NCI-H2081 (cell line): ENCODE measurements at regions not wholly inside any gene's neighbourhood (a gene's known extent, or its start where the extent isn't known, plus 50 kb on each side); places are given as distances from the start of the nearest gene placed in this dataset.
A peak's percentile ranks its signal among the peaks of the same experiment; 100 is the strongest.

Experiments used
- DNase-seq, 2 experiments: peaks; one replicate each; lab custom pipeline; 2025; lab: John Stamatoyannopoulos, UW

DNA sequence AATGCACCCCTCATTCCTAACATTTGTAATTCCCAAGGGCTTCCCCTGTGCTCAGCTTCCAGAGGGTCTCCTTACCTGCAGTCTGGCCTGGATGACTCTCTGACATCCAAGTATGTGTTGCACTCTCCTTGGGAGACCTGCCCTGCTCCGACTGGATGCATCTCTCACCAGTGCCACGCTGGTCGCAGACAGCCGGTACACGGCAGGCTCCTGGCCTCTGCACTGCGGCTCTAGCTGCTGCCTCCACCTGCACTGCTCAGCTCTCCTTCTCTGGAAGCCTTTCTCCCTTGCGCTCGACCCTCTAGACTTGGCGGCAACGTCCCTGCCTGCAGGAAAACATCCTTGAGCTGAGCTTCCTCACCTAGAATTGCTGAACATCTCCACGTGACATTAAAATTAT is 685.9 kb downstream of the BRD1 start:
- DNase-seq, result no peak

DNA sequence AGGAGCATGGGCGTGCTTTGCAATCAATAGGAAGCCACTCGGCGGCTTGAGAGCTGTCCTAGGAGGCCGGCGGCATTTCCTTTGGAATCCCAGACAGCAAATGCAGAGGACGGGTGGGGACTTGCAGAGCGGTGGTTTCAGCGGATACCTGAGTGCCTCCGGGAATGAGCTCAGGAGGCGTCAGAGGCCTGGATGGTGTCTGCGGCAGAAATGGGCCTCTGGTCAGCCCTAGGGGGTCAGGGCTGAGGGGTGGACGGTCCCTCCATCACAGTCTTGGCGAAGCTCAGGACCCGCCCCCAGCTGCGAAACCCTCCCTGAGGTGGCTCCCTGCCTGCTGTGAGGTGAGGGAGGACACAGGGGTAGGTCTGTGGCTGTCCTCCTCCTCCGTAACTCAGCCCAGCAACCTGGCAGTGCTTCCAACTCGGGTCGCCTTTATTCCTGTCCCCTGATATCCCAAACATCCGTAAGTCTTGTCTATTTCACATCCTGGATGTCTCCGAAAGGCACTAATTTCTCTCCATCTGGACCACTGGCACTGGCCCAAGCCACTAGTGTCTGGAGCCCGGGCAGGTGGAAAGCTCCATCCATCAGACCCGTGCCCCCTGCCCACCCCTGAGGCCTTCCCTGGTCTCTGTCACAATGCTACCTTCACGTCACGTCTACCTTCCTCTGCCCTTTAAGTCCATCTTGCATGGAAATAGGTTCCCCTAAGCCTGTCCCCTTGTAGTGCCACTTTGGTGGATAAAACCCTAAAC is 686.6 kb downstream of the BRD1 start:
- no peak for DNase-seq

DNA sequence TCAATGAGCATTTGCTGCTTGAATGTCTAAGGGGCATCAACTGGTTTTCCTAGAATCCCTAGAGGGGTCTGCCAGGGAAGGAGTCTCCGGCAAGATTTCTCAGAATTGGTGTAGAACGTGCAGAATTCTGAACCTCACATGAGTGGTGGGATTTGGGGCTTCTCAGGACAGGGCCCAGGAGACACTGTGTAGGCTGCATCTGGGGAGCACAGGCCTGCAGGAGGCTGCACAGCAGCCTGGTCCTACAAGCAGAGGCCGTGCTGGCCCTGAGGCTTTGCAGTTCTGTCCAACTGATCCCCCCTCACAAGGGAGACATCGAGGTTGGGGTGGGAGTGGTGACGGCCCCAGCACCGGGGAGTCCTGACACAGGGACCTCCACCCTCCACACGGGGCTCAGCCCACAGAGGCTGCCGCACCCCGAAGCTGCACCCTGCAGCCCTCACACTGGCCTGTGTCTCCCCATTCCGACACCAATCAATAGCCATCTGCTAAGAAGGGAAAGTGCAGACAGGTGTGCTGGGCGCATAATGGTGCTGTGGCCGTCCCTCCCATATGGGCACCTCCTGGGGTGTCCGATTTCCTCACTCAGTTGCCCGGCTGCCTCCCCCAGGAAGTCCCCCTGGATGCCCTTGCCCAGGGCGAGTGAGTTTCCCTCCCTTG is 688.1 kb downstream of the BRD1 start:
- no peak for DNase-seq

DNA sequence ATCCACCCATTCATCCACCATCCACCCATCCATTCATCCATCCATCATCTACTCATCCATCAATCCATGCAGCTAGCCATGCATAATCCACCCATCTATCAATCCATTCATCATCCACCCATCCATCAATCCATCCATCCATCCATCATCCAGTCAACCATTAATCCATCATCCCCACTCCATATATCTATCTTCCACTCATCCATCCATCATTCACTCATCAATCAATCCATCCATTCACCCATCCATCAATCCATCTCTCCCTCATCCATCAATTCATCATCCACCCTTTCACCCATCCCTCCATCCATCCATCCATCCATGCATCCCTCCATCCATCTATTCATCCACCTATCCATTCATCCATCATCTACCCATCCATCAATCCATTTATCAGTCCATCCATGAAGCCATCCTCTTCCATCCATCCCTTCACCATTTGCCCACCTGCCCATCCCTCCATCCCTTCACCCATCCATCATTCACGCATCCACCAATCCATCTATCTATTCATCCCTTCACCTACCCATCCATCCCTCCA is 689.4 kb downstream of the BRD1 start:
- no peak for DNase-seq

DNA sequence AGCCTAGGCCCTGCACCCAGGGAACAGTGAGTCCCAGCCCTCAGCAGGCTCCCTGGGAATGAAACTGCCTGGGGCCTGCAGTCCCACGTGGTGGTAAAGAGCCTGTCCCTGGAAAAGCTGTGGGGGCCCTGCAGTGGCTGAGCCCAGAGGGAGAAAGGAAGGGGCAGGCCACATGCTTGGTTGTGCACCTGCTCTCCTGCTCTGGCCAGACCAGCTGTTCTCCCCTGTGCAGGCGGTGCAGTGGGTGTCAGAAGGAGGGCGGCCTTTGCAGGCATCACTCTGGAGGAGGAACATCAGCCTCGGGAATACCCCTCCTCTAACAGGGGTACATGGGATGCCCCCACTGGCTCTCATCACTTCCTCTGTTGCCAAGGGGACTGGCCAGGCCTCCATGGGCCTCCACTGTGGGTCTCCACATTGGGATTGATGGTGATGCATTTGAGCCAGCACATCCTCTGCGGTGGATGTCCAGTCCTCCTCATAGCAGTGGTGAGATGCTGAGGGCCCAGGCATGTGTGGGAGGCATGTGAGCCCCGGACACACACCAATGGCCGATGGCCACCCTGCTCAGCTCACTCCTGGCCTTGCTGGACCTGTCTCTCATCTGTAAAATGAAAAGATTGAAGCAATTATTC is 690.4 kb downstream of the BRD1 start:
- peak in 1 of 2 experiments; percentile 48 for DNase-seq

DNA sequence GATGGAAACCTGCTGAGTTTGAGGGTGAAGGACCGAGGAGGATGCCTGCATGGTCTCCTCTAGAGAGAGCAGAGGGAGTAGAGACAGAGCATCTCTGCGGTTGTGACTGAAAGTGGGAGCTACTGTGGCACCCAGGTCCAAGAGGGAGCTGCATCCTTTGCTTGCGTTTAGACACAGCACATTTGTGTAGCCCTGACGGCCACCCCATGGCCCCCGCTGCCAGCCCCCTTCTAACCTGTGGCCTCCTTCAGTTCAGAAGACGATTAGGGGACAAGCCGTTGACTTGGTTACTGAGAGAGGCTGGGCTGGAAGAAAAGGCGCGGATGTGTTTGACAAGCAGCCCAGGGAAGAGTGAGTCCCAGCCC is 690.9 kb downstream of the BRD1 start:
- DNase-seq, result no peak

DNA sequence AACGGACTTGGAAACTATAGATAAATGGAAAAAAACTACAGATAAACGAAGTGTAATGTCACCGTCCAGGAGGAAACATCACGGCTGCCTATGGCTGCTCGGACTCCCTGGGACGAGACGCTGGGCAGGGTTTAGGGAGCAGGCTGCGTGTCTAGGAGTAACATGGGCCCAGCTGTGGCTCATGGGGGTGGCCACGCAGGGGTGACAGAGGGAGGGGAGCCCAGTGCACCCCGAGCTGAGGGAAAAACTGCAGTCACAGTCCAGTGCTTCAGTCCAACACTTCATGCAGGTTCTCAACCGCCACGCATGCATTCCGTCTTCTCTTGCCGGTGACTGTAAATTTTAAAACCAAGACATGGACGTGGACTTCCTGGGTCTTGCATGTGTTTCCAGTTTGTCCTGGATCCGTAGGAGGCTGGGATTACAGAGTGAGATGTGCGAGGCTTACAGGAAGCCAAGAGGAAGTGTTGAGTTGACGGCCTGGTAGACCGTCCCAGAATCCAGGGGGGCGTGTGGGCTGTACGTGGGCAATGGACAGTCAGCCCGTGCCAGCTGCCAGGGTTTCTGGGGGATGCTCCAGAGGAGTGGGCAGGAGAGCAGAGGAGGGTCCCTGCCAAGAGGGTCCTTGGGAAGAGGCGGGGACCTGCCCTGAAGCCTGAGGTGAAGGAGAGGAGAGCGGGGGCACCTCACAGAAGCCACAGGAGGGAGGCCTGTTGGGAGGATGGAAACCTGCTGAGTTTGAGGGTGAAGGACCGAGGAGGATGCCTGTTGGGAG is 691.4 kb downstream of the BRD1 start:
- DNase-seq, result no peak

DNA sequence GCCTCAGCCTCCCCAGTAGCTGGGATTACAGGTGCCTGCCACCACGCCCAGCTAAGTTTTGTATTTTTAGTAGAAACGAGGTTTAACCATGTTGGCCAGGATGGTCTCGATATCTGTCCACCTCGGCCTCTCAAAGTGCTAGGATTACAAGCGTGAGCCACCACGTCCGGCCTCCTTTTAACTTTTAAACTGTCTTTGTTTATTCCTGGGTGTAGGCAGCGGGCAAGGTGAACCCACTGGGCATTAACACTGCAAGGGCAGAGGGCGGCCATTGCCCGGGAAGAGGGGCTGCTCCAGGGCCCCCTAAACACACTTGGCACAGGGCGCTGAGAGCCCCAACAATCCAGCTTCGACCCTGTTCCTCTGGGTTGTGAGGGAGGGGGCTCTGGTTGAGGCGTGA is 693.6 kb downstream of the BRD1 start:
- no peak for DNase-seq

DNA sequence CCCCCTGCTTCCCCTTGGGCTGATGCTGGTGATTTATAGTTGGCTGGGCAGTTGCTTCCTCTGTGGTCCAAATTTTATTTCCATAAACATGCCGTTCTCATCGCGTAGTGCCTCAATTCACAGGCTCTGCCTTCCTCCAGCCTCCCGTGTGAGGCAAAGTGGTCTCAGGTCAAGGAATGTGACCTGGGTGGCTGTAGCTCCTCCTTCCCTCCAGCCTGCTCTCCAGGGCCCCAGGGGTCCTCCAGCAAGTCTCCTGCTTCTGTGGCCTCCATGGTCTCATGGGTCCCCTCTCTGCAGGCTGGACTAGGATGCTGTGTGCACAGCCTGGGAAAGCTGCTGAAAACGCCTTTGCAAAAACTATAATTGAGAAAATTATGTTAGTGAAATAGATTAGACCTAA is 694.1 kb downstream of the BRD1 start:
- no peak for DNase-seq

DNA sequence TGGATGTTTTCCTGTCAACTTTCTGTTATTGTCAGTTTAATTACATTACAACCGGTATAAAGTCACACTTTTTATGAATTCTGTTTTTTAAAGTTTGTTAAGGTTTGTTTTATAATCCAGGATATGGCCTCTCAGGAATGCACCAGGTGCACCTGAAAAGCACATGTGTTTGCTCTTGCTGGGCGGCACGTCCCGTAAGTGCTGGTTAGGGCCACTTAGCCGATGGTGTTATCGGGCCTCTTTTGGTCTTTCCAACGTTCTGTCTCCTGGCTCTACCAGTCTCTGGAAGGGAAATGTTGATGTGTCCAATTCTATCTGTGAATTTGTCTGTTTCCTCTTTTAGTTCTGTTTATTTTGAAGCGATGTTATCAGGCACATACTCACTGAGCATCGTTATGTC is 695.7 kb downstream of the BRD1 start:
- no peak for DNase-seq

DNA sequence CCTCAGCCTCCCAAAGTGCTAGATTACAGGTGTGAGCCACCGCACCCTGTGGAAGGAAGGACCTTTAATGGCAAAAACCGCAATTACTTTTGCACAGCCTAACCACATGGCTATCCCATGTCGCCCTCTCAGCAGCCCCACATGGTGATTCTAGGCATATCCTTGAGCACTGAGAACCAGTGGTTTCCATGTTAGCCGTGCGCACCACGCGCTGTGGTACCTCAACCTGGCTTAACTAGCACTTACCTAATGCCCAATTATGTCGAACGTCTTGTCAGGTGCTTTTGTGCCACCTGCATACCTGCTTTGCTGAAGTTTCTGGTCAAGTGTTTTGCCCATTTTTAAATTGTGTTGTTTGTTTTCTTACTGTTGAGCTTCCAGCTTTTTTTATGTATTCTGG is 697.9 kb downstream of the BRD1 start:
- DNase-seq, result no peak

DNA sequence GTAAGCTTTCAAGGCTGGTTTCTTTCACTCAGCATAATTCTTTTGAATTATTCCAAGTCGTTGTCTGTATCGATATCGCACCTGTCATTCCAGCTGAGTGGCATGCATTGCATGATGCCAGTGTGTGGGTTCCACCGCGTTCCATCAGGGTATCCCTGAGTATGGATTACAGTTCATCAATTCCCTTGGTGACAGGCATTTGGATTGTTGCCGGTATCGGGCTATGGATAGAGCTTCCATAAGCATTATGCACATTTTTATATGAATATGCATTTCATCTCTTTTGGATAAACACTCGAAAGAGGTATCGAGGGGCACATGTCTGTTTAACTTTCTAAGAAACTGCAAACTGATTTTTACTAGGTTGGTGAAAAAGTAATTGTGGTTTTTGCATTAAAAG is 698.8 kb downstream of the BRD1 start:
- DNase-seq, result no peak

DNA sequence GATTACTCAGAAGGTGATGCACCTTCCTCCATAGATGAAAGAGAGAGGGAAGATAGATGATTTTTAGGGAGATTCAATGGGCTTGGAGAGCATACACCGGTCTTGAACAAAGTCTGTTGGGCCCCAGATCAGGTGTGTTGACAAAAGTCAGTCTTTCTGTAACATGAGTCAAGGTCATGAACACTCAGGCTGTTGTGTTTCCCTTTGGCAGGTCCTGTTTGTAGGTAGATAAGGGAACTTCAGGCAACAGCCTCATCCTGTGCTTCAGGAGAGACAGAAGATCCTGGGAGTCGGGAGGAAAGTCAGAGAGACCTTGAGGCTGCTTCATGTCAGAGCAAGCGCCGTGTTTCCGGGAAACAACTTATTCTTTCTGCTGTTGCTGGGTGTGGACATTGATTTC is 703.1 kb downstream of the BRD1 start:
- no peak for DNase-seq

DNA sequence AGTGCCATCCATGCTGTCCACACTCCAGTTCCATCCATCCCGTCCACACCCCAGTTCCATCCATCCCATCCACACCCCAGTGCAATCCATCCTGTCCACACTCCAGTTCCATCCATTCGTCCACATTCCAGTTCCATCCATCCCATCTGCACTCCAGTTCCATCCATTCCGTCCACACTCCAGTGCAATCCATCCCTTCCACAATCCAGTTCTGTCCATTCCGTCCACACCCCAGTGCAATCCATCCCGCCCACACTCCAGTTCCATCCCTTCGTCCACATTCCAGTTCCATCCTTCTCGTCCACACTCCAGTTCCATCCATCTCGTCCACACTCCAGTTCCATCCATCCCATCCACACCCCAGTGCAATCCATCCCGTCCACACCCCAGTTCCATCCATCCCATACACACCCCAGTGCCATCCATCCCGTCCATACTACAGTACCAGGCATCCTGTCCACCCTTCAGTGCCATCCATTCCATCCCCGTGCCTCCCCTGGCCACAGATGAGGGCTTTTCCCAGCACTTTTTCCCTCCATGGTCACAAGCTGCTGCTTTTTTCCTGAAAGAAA is 704.0 kb downstream of the BRD1 start:
- DNase-seq, result no peak

DNA sequence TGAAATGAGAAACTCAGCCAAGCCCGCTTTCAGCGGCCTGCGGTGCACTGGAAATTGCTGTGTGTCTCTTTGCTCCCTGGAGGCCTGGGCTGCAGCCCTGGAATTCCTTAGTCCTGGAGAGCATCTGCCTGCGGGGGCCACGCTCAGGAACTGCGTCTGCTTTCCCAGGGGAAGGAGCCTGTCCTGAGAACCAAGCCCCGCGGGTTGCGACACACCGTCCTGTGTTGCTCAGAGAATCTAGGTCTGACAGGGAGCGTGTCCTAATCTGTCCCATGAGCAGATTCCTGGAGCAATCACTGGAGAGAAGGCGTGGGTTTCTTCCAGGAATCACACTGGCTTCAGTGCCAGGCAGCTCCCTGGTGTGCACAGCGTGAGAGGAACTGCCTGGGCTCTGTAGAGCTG is 708.1 kb downstream of the BRD1 start:
- no peak for DNase-seq

DNA sequence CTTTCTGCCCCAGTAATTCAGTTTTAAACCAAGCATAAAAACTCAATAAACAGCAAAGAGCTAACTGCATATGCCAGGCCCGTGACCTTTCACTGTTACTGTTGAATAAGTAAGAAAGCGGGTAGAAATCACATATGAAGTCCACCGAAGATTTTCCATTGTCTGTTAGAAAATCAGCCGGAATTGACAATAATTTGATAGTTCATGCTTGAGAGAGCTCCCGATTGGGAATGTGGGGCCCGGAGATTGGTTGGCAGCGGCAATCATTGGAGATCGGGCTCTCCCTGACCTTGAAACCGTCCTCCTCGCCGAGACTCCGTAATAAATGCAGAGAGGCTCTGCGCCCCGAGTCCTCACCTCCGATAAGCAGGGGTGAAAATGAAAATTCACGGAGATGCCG is 709.6 kb downstream of the BRD1 start:
- DNase-seq, result no peak

DNA sequence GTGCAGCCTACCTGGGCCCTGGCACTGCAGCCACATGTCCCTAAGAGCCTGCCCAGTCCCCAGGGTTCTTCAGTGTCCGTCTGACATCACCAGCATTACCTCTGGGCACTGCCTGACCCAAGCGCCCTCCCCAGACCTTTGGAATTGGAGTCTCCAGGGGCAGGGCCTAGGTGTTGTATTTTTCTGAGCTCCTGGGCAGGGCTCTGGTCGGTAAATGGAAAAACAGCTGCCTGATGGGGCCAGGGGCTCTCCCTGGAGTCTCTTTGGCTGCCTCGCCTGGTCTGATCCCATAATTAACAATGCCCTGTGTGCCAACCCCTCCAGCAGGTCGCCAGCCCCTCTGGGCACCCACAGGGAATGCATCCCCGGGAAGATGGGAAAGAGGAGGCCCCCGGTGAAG is 710.2 kb downstream of the BRD1 start:
- no peak for DNase-seq

DNA sequence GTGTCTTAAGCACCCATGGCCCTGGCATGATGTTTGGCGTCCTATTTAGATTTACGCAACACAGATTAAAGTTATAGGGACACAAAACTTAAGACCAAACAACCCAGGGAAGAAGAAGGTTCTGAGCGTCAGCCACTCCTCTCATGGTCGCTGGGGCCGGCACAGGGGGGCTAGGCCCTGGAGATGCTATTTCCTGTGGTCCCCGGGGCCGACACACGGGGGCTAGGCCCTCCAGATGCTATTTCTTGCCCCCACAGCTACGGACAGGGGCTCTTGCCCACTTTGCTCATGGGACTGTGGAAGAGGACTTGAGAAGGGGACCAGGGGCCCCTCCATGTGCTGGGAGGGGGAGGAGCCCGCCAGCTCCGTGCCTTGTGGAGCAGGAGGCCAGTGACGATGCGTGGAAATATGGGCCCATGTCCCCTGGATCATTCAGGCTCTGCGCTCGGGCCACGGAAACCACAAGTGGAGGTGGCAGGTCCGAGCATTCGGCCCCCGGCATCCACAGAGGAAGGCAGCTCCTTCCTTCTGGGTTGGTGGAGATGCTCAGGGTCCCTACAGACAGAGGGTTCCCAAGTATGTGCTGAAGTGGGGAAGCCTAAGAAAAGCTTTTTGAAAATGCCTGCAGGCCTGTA is 711.1 kb downstream of the BRD1 start:
- DNase-seq, result no peak

DNA sequence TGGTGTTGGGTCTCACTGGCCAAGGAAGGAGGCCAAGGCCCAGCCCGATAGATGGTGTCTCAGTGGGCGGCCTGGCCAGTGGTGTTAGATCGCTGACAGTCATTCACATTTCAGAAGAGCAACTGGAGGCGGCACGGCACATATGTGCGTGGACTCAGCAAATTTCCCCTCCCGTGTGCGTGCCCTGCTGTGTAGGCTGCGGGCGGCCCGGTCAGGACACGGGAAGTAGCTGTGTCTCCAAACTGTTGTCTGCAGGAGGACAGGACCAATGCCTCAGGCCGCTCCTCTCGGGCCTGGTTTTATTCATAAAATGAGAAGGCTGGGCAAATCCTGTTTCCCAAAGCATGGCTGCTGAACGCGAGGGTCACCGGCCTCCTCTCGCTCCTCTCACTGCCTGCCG is 711.7 kb downstream of the BRD1 start:
- DNase-seq, result no peak

DNA sequence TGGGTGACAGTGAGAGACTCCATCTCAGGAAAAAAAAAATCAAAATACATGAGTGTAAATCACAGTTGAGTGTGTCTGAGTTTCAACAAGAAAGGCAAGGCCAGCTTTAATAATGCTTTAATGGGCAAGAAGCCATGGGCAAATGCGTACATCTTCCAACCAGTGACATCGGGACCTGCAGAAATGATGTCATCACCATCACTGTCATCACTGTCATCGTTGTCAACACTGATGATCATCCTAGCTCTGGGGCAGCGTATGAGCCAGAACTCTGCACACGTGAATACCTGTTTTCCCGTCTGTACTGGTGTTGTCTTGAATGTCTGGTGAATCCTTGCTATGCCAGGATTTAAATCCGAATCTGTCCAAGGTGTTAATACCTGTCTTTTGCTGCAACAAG is 712.5 kb downstream of the BRD1 start:
- DNase-seq, result no peak

DNA sequence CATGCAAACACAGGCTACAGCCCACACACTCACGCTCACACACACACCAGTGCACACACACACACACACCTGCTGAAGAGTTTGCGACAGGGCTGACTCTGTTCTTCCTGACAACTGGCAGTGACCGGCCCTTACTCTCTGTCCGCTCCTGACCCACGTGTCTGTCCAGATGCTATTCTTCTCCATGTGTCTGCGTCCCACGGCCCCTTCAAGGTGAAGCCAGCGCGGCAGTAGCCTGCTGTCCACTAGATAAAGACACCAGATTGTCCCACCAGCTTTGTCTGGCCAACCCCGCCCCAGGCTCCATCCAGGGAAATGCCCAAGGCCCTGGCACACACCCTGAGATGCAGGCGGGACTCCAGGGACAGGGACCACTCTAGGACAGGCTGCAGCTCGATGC is 713.9 kb downstream of the BRD1 start:
- DNase-seq, result no peak
